H1 (cell line): ENCODE measurements at regions not wholly inside any gene's neighbourhood (a gene's known extent, or its start where the extent isn't known, plus 50 kb on each side); places are given as distances from the start of the nearest gene placed in this dataset.

Experiments
- CTCF ChIA-PET: fragments of 300-600 bp; sonication (Branson Sonifier 250); formaldehyde crosslinking; loops from one replicate; lab custom pipeline; 2021; ENCODE audit not compliant: partially characterized antibody; lab: Charles Lee
- POLR2A ChIA-PET: fragments of 300-600 bp; sonication (Branson Sonifier 250); formaldehyde crosslinking; loops from one replicate; lab custom pipeline; 2021; ENCODE audit warnings: inconsistent platforms; ENCODE audit not compliant: partially characterized antibody; lab: Charles Lee
- DNase-seq, 2 experiments: peaks; one replicate each; pipeline versions ENCODE4 v3.0.0 to v3.0.0-alpha.2; 2010 to 2022; ENCODE audit warnings: low spot score in 2 of 2, low read depth in 1 of 2, mixed read lengths in 1 of 2
- FAIRE-seq: peaks from 2 replicates; lab custom pipeline; 2011; peaks lifted over from hg19 to GRCh38; lab: Jason Lieb, UNC
- H2AFZ ChIP-seq: 2 replicates; pipeline ENCODE4 v1.8.1; 2012; ENCODE audit warnings: low read length, inconsistent platforms
- H2AK5ac ChIP-seq: 2 replicates; pipeline ENCODE4 v1.6.1; 2013; ENCODE audit warnings: low read depth, low read length
- H2BK120ac ChIP-seq: replicated peaks from 2 replicates; pipeline ENCODE3; 2013; ENCODE audit warnings: low read depth, low read length, inconsistent platforms
- H2BK12ac ChIP-seq: 2 replicates; pipeline ENCODE4 v1.6.1; 2013; ENCODE audit warnings: low read depth, low read length
- H2BK15ac ChIP-seq: 2 replicates; pipeline ENCODE4 v1.6.1; 2013; ENCODE audit warnings: low read length
- H2BK20ac ChIP-seq: 2 replicates; pipeline ENCODE4 v1.6.1; 2013; ENCODE audit warnings: low read length
- H2BK5ac ChIP-seq: 2 replicates; pipeline ENCODE4 v1.6.1; 2013; ENCODE audit warnings: low read depth, low read length
- H3K14ac ChIP-seq: 2 replicates; pipeline ENCODE4 v1.6.1; 2013; ENCODE audit warnings: inconsistent platforms; ENCODE audit not compliant: insufficient read length
- H3K18ac ChIP-seq: 2 replicates; pipeline ENCODE4 v1.6.1; 2013; ENCODE audit warnings: low read length; ENCODE audit errors: extremely low read depth
- H3K23ac ChIP-seq: 2 replicates; pipeline ENCODE4 v1.6.1; 2013; ENCODE audit warnings: inconsistent platforms; ENCODE audit not compliant: insufficient read length
- H3K23me2 ChIP-seq: 2 replicates; pipeline ENCODE4 v1.6.1; 2013; ENCODE audit warnings: low read depth, low read length
- H3K27ac ChIP-seq: 2 replicates; pipeline ENCODE4 v1.6.1; 2011; ENCODE audit warnings: low read depth, low read length, inconsistent platforms
- H3K27me3 ChIP-seq, 4 experiments: replicated peaks in 1 of 4; 1 replicate in 1 of 4; 2 replicates in 3 of 4; pipeline versions ENCODE4 v1.6.1 to v1.8.1; 2011 to 2013; ENCODE audit warnings: low read length in 3 of 4, mild to moderate bottlenecking in 3 of 4, inconsistent platforms in 2 of 4, mixed read lengths in 2 of 4, moderate library complexity in 1 of 4; ENCODE audit not compliant: control insufficient read depth in 3 of 4, insufficient read depth in 3 of 4; ENCODE audit errors: extremely low read depth in 1 of 4
- H3K36me3 ChIP-seq, 4 experiments: 2 replicates each; pipeline versions ENCODE4 v1.6.1 to v1.8.1; 2011 to 2013; ENCODE audit warnings: mild to moderate bottlenecking in 4 of 4, low read length in 3 of 4, moderate library complexity in 2 of 4, control low read depth in 1 of 4, inconsistent platforms in 1 of 4; ENCODE audit not compliant: insufficient read depth in 4 of 4, control insufficient read depth in 2 of 4
- H3K4ac ChIP-seq: replicated peaks from 2 replicates; pipeline ENCODE3; 2013; ENCODE audit warnings: low read length, low read depth, mixed read lengths, inconsistent platforms; ENCODE audit not compliant: insufficient read length
- H3K4me1 ChIP-seq, 4 experiments: replicated peaks in 1 of 4; 1 replicate in 1 of 4; 2 replicates in 3 of 4; pipeline versions ENCODE4 v1.6.1 to v1.8.1; 2011 to 2013; ENCODE audit warnings: low read length in 3 of 4, inconsistent platforms in 2 of 4, mixed read lengths in 1 of 4; ENCODE audit not compliant: insufficient read depth in 4 of 4, control insufficient read depth in 3 of 4
- H3K4me2 ChIP-seq, 2 experiments: 2 replicates each; pipeline versions ENCODE4 v1.6.1 to v1.8.1; 2011 to 2013; ENCODE audit warnings: low read depth in 2 of 2, low read length in 2 of 2, control low read depth in 1 of 2, inconsistent platforms in 1 of 2, mild to moderate bottlenecking in 1 of 2; ENCODE audit not compliant: insufficient read depth in 1 of 2
- H3K4me3 ChIP-seq, 4 experiments: fragments of 200-600, 300-600 bp in 1 of 4; sonication (generic), shearing (Covaris generic), sonication (Bioruptor Twin) in 1 of 4; 2 replicates each; pipeline versions ENCODE4 v1.5.1 to v1.8.1; 2011 to 2016; ENCODE audit warnings: low read length in 4 of 4, low read depth in 3 of 4, control low read depth in 2 of 4, inconsistent platforms in 2 of 4, mild to moderate bottlenecking in 2 of 4, mixed read lengths in 1 of 4, moderate library complexity in 1 of 4; ENCODE audit not compliant: insufficient read depth in 2 of 4; ENCODE audit errors: extremely low read depth in 1 of 4
- H3K56ac ChIP-seq: replicated peaks from 2 replicates; pipeline ENCODE3; 2013; ENCODE audit warnings: low read depth, mild to moderate bottlenecking, mixed read lengths, low read length, inconsistent platforms; ENCODE audit not compliant: insufficient read length
- H3K79me1 ChIP-seq: 2 replicates; pipeline ENCODE4 v1.6.1; 2013; ENCODE audit warnings: low read depth, low read length, control low read depth
- H3K79me2 ChIP-seq, 2 experiments: 2 replicates each; pipeline versions ENCODE4 v1.6.1 to v1.8.1; 2012 to 2013; ENCODE audit warnings: low read length in 2 of 2, mild to moderate bottlenecking in 2 of 2, inconsistent platforms in 1 of 2; ENCODE audit not compliant: insufficient read depth in 2 of 2, control insufficient read depth in 1 of 2
- H3K9ac ChIP-seq, 4 experiments: replicated peaks in 1 of 4; 1 replicate in 1 of 4; 2 replicates in 3 of 4; pipeline versions ENCODE4 v1.6.1 to v1.8.1; 2011 to 2013; ENCODE audit warnings: low read depth in 3 of 4, low read length in 3 of 4, control low read depth in 2 of 4, mild to moderate bottlenecking in 2 of 4, moderate library complexity in 2 of 4, inconsistent platforms in 1 of 4; ENCODE audit errors: extremely low read depth in 1 of 4
- H3K9me3 ChIP-seq, 2 experiments: 2 replicates each; pipeline versions ENCODE4 v1.6.1 to v1.8.1; 2012 to 2013; ENCODE audit warnings: mild to moderate bottlenecking in 2 of 2, moderate library complexity in 2 of 2, control low read depth in 1 of 2, inconsistent platforms in 1 of 2, low read depth in 1 of 2, low read length in 1 of 2, mixed read lengths in 1 of 2; ENCODE audit not compliant: insufficient read depth in 2 of 2
- H4K20me1 ChIP-seq, 2 experiments: replicated peaks in 1 of 2; 2 replicates each; pipeline versions ENCODE3 to v1.8.1; 2011 to 2013; ENCODE audit warnings: inconsistent platforms in 2 of 2, low read length in 2 of 2, mild to moderate bottlenecking in 1 of 2; ENCODE audit not compliant: insufficient read depth in 2 of 2, control insufficient read depth in 1 of 2
- H4K5ac ChIP-seq: 2 replicates; pipeline ENCODE4 v1.6.1; 2013; ENCODE audit warnings: low read length, low read depth, mixed read lengths, inconsistent platforms; ENCODE audit not compliant: insufficient read length
- H4K8ac ChIP-seq: 2 replicates; pipeline ENCODE4 v1.8.0; 2013; ENCODE audit warnings: mild to moderate bottlenecking, moderate library complexity, low read length, inconsistent platforms; ENCODE audit not compliant: insufficient read depth; ENCODE audit errors: extremely low read depth
- H4K91ac ChIP-seq: replicated peaks from 2 replicates; pipeline ENCODE3; 2013; ENCODE audit warnings: low read length, mixed read lengths, inconsistent platforms; ENCODE audit not compliant: insufficient read length
- CREB1 ChIP-seq: IDR thresholded peaks from 2 replicates; pipeline ENCODE4 v1.6.1; 2012; ENCODE audit warnings: inconsistent platforms
- FOSL1 ChIP-seq: IDR thresholded peaks from 2 replicates; pipeline ENCODE4 v1.6.1; 2011; ENCODE audit warnings: mild to moderate bottlenecking, low read depth, low read length, moderate library complexity; ENCODE audit not compliant: insufficient read depth
- HDAC2 ChIP-seq, 2 experiments: fragments of 300-600 bp in 1 of 2; sonication (generic) in 1 of 2; IDR thresholded peaks; 2 replicates each; pipeline ENCODE4 v1.6.1; 2011 to 2012; ENCODE audit warnings: low read depth in 2 of 2, low read length in 2 of 2, mild to moderate bottlenecking in 2 of 2, moderate library complexity in 2 of 2, borderline replicate concordance in 1 of 2, inconsistent platforms in 1 of 2
- NANOG ChIP-seq: IDR thresholded peaks from 2 replicates; pipeline ENCODE4 v1.6.1; 2011; ENCODE audit warnings: low read length, low read depth, mild to moderate bottlenecking, inconsistent platforms; ENCODE audit not compliant: insufficient read depth, poor library complexity, severe bottlenecking
- PHF8 ChIP-seq: fragments of 200-600 bp; sonication (generic); conservative IDR thresholded peaks from 2 replicates; pipeline ENCODE4 v1.7.1; 2012; ENCODE audit warnings: low read depth, mild to moderate bottlenecking, inconsistent platforms, low read length, moderate library complexity
- POLR2A ChIP-seq, 2 experiments: IDR thresholded peaks; 1 replicate in 1 of 2; 2 replicates in 1 of 2; pipeline ENCODE4 v1.6.1; 2011; ENCODE audit warnings: low read depth in 2 of 2, low read length in 2 of 2, mild to moderate bottlenecking in 2 of 2; ENCODE audit errors: control extremely low read depth in 1 of 2
- TEAD4 ChIP-seq: IDR thresholded peaks from 2 replicates; pipeline ENCODE4 v1.6.1; 2012; ENCODE audit warnings: low read depth, low read length, inconsistent platforms, mixed read lengths
- ZNF274 ChIP-seq: IDR thresholded peaks from 2 replicates; pipeline ENCODE4 v1.7.0; 2012; ENCODE audit warnings: low read length, borderline replicate concordance; ENCODE audit errors: extremely low read depth
- WGBS, 2 experiments: shearing (Covaris generic) in 1 of 2; methylation state at CpG; one replicate each; pipeline versions ENCODE4 v1.1.6 to v1.1.7; 2013 to 2015; ENCODE audit warnings: low lambda C conversion rate in 2 of 2, mixed read lengths in 2 of 2, inconsistent platforms in 1 of 2, low coverage in 1 of 2, missing lambda C conversion rate in 1 of 2; ENCODE audit not compliant: insufficient replicate concordance in 2 of 2, insufficient coverage in 1 of 2, insufficient read length in 1 of 2; ENCODE audit errors: extremely low coverage in 1 of 2, missing lambda C conversion rate in 1 of 2; 5-methylcytosine and 5-hydroxymethylcytosine counted together
- TF ChIP-seq, protein P1 (sequence below), 3 experiments: IDR thresholded peaks; 1 replicate in 2 of 3; 2 replicates in 1 of 3; pipeline versions ENCODE4 v1.5.1 to v1.6.1; 2011; ENCODE audit warnings: low read length in 3 of 3, mild to moderate bottlenecking in 3 of 3, inconsistent platforms in 2 of 3, low read depth in 1 of 3, moderate library complexity in 1 of 3; ENCODE audit not compliant: insufficient read depth in 1 of 3; ENCODE audit errors: control extremely low read depth in 1 of 3

DNA sequence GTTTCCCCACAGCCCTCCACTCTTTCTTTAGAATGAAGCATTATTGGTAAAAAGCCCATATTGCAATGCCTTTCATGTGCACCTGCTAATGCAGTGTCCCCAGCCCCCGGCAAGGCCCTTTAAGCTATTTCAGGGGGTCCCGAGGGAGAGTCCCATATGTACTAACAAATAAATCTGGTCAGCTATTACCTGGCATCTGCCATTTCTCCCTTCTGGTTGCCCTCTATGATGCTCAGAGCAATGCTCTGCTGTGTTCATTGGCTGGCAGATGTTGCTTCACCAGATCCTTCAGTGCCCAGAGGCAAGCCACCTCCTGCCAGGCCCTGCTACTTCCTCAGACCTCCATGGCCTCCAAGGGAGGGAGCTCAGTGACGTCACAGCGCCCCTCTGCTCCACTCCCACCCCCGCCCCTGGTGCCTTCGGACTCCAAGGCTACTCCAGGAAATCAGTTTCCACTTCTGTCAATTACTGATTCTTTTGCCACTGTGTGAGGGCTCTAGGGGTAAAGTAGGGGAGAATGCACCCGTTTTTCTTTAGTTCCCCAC is 201.1 kb upstream of the GLRA1 start:
- Histone ChIP-seq H3K4me3 (no peak overlapping the region), H3K4me1 (peaks cover 0 to 14% (median 7%) of the 10 kb centered on the region in 4 experiments; a peak in 2 of 7 replicates), H3K79me1 (no peaks in the 10 kb centered on the region), H3K9me3 (no peaks in the 10 kb centered on the region), H3K79me2 (no peaks in the 10 kb centered on the region), H3K4ac (no peak overlapping the region), H2BK5ac (no peak overlapping the region), H4K91ac (no peak overlapping the region), H2AK5ac (no peak overlapping the region), H3K27me3 (no peaks in the 10 kb centered on the region), H3K23ac (no peak overlapping the region), H4K8ac (no peak overlapping the region), H3K36me3 (no peaks in the 10 kb centered on the region), H3K56ac (no peak overlapping the region), H3K18ac (no peak overlapping the region), H4K20me1 (no peaks in the 10 kb centered on the region), H3K27ac (no peak overlapping the region), H3K9ac (no peak overlapping the region), H3K4me2 (no peak overlapping the region), H4K5ac (no peak overlapping the region), H2BK12ac (no peak overlapping the region), H2BK120ac (no peak overlapping the region), H2AFZ (no peak overlapping the region), H3K14ac (no peak overlapping the region), H3K23me2 (no peaks in the 10 kb centered on the region), H2BK20ac (no peak overlapping the region), H2BK15ac (no peak overlapping the region)
- FAIRE-seq (no peak), DNase-seq (no peak)
- ChIA-PET CTCF (interaction anchor here (1.0 to 1.9 kb wide), 5 partner anchors 17 to 238 kb away, joined by 3 to 9 read pairs (median 3); partner anchors contain the start of gene GLRA1), POLR2A (no interaction called here)
- 86% methylated on average over 3 of the region's 7 CpGs; no CpG with 5 or more reads in 1 of the 2 experiments for WGBS, 2 experiments
- TF ChIP-seq POLR2A (IDR thresholded peaks at IDR 0.05; ENCODE audit: control extremely low read depth in 1 of 2, low read depth in 2 of 2, low read length in 2 of 2) (no peak), ZNF274 (no peak), NANOG (no peak), CREB1 (no peak), FOSL1 (no peak), PHF8 (no peak), TEAD4 (no peak), HDAC2 (IDR thresholded peaks at IDR 0.05; ENCODE audit: borderline replicate concordance in 1 of 2, low read depth in 2 of 2, low read length in 2 of 2) (no peak)
- TF ChIP-seq, protein P1, sequence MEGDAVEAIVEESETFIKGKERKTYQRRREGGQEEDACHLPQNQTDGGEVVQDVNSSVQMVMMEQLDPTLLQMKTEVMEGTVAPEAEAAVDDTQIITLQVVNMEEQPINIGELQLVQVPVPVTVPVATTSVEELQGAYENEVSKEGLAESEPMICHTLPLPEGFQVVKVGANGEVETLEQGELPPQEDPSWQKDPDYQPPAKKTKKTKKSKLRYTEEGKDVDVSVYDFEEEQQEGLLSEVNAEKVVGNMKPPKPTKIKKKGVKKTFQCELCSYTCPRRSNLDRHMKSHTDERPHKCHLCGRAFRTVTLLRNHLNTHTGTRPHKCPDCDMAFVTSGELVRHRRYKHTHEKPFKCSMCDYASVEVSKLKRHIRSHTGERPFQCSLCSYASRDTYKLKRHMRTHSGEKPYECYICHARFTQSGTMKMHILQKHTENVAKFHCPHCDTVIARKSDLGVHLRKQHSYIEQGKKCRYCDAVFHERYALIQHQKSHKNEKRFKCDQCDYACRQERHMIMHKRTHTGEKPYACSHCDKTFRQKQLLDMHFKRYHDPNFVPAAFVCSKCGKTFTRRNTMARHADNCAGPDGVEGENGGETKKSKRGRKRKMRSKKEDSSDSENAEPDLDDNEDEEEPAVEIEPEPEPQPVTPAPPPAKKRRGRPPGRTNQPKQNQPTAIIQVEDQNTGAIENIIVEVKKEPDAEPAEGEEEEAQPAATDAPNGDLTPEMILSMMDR (IDR thresholded peaks at IDR 0.05; ENCODE audit: control extremely low read depth in 1 of 3, insufficient read depth in 1 of 3, low read depth in 1 of 3, low read length in 3 of 3) = no peak
